ENCODE measurements at regions not wholly inside any gene's neighbourhood (a gene's known extent, or its start where the extent isn't known, plus 50 kb on each side); places are given as distances from the start of the nearest gene placed in this dataset.

DNA sequence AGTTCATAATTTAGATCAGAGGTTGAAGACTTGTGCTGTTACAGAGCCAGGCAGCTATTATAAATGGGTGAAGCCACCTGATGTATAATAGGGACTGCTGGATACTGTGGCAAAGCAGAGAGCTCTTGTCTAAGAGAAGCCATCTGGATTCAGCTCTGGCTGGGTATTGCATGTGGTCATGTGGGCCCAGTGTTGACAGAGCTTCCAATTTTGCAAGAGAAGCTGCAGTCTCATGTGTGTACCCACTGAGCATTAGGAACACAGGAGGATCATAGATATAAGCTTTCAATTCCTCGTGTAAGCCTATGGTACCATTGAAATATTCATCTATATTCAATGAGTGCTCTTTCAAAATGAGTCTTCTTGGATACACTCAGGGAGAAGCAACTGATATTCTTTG is 303.9 kb upstream of the SLCO3A1 start:
- in situ Hi-C loops (cut with HindIII; ENCODE audit: low sequenced_read_pairs) = no loop called here

DNA sequence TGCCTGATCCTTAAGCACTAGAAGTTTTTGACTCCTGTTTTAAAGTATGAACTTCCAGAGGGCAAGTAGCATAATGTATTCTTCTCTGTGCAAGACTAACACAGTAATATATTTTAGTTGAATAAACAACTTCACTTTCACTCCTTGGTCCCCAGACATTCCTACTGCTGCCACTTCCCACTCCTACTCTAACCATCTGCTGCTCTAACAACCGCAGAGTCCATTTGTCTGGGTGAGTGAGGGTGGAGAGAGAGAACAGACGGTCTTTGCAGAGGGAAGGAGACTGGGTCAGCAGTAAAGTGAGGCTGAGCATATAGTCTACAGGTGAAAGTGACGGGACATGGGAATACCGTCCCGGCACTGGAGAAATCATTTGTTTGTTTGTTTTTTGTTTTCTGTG is 301.0 kb upstream of the SLCO3A1 start:
- in situ Hi-C loops (cut with HindIII; ENCODE audit: low sequenced_read_pairs) = no loop called here

DNA sequence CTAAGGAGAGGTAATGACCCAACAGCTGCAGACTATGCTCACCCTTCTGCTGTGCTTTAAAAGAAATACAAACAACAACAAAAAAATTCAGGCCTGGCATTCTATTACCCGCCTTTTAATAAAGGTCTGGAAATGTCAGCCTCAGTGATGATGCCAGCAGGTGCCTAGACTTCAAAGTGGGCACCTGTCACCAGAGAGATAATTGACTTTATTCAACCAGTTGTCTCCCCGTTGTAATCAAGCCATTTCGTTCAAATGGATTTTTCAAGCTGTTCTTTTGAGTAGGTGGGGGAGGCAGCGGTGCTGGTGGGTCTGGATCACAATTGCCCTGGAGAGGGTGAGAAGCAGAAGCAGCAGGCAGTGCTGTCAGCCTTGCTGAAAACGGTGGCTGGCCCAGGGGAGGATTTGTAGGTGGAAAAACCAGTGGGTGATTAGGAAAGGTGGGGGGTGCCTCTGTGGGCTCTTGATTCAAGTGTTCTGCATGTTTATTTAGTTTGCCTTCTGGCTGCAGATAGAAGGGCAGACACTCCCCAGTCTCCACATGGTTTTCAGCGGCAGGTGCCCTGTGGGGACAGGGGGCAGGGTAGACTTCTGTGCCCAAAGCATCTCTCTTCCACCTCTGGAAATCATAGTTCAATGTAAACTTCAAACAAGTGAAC is 300.2 kb upstream of the SLCO3A1 start:
- in situ Hi-C loops (cut with HindIII; ENCODE audit: low sequenced_read_pairs) = no loop called here

- in situ Hi-C loops (cut with HindIII; ENCODE audit: low sequenced_read_pairs) = no loop called here
Observed at GRCh38 chr15:91555312-91555711, 298.2 kb upstream of the SLCO3A1 start.

GRCh38 chr15:91556926-91557325 is 296.6 kb upstream of the SLCO3A1 start:
- in situ Hi-C loops (cut with HindIII; ENCODE audit: low sequenced_read_pairs) = no loop called here

GRCh38 chr15:91559066-91559465 is 294.4 kb upstream of the SLCO3A1 start:
- in situ Hi-C loops (cut with HindIII; ENCODE audit: low sequenced_read_pairs) = no loop called here

DNA sequence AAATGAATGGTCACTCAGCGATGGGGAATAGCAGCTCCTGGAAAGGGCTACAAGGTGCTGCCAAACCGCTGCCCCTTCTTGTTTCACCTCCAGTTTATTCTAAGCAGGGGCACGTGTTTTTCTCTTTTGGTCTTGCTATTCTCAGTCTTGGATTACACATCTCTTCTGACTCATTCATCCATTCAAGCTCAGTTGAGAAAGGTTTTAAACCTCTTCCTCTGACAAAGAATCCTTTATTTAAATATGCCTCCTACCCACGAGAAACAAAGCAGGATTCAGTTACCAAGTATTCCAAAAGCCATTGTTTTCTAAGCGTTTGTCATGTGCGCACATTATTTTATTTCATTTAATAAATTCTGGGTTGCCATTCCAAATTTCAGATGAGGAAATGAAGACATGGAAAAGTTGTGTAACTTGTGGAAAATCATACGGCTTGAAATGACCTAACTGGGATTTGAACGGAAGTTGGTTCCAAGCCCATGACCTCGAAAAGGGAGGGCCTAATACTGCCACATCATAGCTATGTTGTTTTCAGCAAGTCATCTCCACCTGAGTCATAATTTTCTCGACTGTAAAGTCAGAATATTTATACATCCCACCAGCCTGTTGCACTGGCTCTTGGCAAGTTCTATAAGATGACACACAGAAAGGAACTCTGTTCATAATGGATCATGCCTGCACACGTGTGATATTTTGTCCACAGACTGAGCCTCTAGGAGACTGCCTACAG is 292.0 kb upstream of the SLCO3A1 start:
- in situ Hi-C loops (cut with HindIII; ENCODE audit: low sequenced_read_pairs) = no loop called here

GRCh38 chr15:91562698-91563097 is 290.8 kb upstream of the SLCO3A1 start:
- in situ Hi-C loops (cut with HindIII; ENCODE audit: low sequenced_read_pairs) = no loop called here

- in situ Hi-C loops (cut with HindIII; ENCODE audit: low sequenced_read_pairs) = no loop called here
Observed at GRCh38 chr15:91564631-91565030, 288.9 kb upstream of the SLCO3A1 start.

GRCh38 chr15:91566141-91566540 is 287.4 kb upstream of the SLCO3A1 start:
- in situ Hi-C loops (cut with HindIII; ENCODE audit: low sequenced_read_pairs) = no loop called here

- in situ Hi-C loops (cut with HindIII; ENCODE audit: low sequenced_read_pairs) = no loop called here
Observed at GRCh38 chr15:91568036-91568435, 285.5 kb upstream of the SLCO3A1 start.

DNA sequence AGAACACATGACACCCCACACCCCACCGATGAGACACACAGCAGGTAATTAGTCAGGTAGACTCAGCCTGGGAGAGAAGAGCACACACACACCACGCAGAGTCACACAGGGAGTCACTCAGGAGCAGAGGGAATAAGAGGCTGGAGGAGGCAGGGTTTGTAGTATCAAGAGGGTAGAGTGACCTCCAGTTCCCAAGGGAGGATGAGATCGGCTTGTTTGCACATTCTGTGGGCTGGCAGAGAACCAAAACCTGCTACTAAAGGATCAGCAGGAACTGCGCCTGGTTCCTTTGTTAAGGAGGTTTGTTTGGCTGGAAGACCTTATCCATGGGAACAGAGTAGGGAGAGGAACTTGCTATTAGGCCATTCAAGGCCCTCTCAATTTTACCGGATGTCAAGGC is 281.4 kb upstream of the SLCO3A1 start:
- in situ Hi-C loops (cut with HindIII; ENCODE audit: low sequenced_read_pairs) = no loop called here

DNA sequence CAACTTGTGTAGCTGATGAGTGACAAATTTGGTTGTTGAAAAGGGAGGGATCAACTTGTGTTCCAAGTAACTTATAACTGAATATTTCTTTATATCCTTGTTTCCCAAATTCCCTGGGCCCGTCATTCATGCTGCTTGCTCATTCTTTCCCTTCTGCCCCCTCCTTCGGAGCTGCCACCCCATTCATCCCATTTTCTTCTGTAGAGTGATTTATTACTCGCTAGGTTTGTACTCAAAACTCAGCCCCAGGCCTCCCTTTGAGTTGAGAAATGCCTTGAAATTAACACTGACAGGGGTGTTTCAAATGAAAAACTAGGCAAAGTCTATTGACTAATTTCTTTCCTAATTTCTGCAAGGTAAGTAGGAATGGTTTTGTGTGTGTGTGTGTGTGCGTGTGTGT is 277.4 kb upstream of the SLCO3A1 start:
- in situ Hi-C loops (cut with HindIII; ENCODE audit: low sequenced_read_pairs) = no loop called here

DNA sequence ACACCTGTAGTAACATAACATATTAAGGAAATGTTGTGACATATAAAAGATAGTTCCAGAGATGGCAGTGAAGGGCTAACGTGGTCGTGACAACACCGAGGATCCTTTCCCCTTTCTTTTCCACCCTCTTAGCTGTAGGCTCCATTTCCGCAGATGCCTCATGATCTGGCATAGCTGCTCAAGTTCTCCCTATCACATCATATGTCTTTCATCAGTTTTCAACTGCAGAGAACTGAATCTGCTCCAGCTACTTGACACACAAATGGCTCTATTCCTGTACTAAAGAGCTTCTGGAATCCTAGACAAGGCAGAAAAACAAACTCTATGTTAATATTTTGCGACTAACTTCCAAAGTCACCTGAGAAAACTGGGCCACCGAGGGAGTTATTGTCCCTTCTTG is 275.0 kb upstream of the SLCO3A1 start:
- in situ Hi-C loops (cut with HindIII; ENCODE audit: low sequenced_read_pairs) = no loop called here

DNA sequence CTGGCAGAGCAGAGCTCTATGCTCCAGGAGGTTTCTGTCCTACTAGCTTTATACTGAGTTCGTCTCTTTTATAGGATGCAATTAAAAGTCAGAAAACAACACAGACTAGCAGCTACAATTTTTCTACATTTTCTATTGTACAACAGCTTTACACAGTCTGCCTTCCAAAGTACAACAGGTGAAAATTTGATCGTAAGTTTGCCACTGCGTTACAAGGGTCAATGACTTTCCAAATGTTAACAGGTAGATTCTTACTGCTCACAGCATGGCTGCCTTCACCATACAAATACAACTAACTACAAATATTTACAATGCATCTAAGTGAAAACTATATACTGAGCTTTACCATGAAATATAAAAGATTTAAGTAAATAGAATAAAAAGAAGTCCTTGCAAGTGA is 268.6 kb upstream of the SLCO3A1 start:
- in situ Hi-C loops (cut with HindIII; ENCODE audit: low sequenced_read_pairs) = no loop called here

DNA sequence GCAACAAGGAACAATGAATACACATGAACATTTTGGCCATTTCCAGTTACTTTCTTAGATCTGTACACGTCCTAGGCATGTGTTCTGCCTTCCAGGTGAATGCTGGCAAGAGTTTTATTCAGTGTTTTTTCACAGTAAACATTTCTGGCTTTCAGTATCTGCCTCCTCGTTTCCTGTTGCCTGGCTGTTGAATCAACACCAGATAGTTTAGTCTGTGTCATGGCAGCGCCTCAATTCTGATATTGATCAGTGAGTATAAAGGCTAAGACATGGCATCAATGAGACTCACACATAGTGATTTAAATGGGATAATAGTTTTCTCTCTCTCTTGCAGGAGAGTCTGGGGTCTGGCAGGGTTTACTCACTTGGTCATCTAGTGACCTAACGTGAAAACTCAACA is 266.9 kb upstream of the SLCO3A1 start:
- in situ Hi-C loops (cut with HindIII; ENCODE audit: low sequenced_read_pairs) = no loop called here

GRCh38 chr15:91589360-91589759 is 264.1 kb upstream of the SLCO3A1 start:
- in situ Hi-C loops (cut with HindIII; ENCODE audit: low sequenced_read_pairs) = no loop called here

GRCh38 chr15:91592567-91592966 is 260.9 kb upstream of the SLCO3A1 start:
- in situ Hi-C loops (cut with HindIII; ENCODE audit: low sequenced_read_pairs) = no loop called here

DNA sequence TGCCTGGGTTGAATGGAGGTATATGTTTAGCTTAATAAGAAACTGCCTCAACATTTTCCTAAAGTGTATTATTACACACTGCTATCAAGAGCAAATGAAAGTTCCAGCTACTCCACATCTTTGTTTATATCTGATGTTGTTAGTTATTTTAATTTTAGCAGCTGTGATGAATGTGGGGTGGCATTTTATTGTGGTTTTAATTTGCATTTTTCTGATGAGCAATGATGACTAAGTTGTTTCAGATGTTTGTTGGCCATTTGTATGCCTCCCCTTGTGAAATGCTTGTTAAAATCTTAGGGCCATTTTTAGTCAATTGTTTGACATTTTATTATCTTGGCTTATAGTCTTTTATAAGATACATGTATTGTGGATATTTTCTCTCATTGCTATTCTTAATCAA is 260.4 kb upstream of the SLCO3A1 start:
- in situ Hi-C loops (cut with HindIII; ENCODE audit: low sequenced_read_pairs) = no loop called here

DNA sequence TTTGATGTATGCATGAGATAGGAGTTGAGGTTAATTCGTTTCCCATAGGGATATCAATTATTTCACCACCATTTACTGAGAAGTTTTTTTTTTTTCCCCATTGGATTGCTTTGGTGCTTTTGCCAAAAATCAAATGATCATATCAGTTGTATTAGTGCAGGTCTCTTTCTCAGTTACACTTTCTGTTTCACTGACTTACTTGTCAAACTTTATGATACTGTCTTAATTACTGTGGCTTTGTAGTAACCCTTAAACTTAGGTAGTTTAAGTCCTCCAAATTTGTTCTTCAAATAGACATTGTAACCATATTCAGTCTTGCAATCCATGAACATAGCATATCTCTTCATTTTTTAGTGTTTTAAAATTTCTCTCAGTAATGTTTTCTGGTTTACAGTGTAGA is 259.9 kb upstream of the SLCO3A1 start:
- in situ Hi-C loops (cut with HindIII; ENCODE audit: low sequenced_read_pairs) = no loop called here

GRCh38 chr15:91599261-91599660 is 254.2 kb upstream of the SLCO3A1 start:
- in situ Hi-C loops (cut with HindIII; ENCODE audit: low sequenced_read_pairs) = no loop called here

- in situ Hi-C loops (cut with HindIII; ENCODE audit: low sequenced_read_pairs) = no loop called here
Observed at GRCh38 chr15:91603384-91604080, 250.0 kb upstream of the SLCO3A1 start.
